Erythroblast (primary cell): ENCODE measurements at regions not wholly inside any gene's neighbourhood (a gene's known extent, or its start where the extent isn't known, plus 50 kb on each side); places are given as distances from the start of the nearest gene placed in this dataset.

Experiments used
- GATA1 ChIP-seq: IDR thresholded peaks from 2 replicates; pipeline ENCODE4 v1.6.1; 2011; ENCODE audit warnings: low read depth, mild to moderate bottlenecking, control low read depth, low read length, moderate library complexity
- POLR2A ChIP-seq: IDR thresholded peaks from 2 replicates; pipeline ENCODE4 v1.6.1; 2011; ENCODE audit warnings: mild to moderate bottlenecking, low read length

DNA sequence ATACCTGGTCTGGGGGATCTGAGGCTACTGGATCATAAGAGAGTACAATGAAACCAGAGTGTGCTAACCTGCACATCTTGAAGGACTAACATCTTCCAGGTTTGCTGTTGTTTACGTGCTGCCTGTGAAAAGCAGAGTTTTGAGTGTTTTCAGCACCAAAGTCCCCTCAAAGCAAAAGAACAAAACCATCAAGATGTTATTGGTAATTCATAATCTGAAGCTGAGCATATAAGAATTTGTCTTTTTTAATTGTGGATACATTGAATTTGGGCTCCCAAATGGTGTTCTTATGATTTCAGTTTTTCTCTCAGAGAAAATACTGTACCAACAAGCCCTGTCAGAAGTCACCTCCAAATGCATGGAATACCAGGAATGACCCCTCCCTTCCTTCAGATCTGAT lies 110.2 kb downstream of the BTG1 start:
- TF ChIP-seq POLR2A (no peak), GATA1 (no peak)
